Hematopoietic multipotent progenitor cell treated with erythropoietin and hydrocortisone succinate and interleukin-3 and kit ligand, for 8 days (in vitro differentiated cells): ENCODE measurements at regions not wholly inside any gene's neighbourhood (a gene's known extent, or its start where the extent isn't known, plus 50 kb on each side); places are given as distances from the start of the nearest gene placed in this dataset.

Source experiments
- DNase-seq: peaks from one replicate; pipeline ENCODE4 v3.0.0-alpha.2; 2015

DNA sequence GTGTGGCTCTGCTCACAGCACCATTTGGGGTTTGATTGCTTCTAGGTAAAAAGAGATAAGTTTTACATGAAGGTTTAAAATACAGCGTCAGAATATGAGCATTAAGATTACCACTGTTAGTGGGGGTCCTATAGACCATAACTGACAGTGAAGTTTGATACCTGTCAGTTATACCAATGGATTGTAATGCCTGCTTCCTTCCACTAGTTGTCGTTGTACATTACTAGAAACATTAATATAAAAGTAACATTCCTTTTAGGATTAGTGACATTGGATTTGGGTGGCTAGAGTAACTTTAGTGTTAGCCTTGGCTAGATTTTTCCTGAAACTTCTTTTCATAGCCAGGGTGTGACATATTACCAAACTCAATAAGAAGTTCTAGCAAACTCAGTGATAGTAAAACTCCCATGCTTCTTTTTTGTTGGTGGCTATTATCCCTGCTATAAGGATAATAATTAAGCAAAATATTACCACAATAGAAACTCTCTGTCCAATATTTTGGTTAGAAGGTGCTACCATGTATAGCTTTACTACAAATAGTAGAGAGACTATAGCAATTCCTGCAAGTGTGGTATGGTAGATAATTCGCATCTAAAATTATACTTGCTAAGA is 57.1 kb downstream of the FAM181B start:
- peak; percentile 7 for DNase-seq

DNA sequence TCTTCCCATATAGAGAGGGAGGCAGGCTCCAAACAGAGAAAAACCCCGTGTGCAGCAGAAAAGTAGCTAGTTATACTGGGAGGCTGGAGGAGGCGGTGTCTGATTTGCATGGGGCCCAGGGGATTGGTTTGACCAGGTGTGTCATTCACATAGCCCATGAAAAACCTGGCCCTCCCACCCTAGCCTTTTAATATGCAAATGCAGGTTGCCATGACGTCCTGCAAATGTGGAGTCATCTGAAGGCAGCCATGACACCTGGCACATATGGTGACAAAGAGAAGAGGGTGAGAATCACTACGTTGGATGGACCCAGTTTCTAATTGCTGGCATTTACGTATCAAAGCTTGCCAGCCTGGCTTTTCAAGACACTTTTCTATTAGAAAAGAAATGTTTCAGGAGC is 57.8 kb downstream of the FAM181B start:
- no peak for DNase-seq

DNA sequence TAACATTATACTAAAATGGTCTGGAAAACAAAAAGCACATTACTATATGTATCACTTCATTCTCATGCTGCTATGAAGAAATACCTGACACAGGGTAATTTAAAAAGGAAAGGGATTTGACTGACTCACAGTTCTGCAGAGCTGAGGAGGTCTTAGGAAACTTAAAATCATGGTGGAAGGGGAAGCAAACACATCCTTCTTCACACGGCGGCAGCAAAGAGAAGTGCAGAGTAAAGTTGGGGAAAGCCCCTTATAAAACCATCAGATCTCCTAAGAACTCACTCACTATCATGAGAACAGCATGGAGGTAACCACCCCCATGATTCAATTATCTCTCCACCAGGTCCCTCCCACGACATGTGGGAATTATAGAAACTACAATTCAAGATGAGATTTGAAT is 60.0 kb downstream of the FAM181B start:
- DNase-seq, result no peak

DNA sequence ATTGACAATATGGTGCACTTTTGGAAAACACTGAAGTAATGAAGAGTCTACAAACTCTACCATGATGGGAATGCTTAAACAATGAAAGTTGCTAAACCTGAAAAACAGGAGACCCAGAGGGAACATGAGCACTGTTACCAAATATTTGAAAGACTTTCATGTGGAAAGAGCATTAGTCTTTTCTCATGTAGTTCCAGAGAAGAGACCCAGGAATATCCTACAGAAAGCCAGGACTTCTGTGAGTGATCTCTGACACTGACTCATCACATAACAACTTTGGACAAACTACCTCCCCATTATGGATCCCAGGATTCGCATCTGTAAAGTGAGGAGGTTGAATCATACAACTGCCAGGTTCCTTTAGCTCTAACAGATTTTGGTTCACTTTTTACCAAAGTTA is 62.2 kb downstream of the FAM181B start:
- DNase-seq, result no peak

DNA sequence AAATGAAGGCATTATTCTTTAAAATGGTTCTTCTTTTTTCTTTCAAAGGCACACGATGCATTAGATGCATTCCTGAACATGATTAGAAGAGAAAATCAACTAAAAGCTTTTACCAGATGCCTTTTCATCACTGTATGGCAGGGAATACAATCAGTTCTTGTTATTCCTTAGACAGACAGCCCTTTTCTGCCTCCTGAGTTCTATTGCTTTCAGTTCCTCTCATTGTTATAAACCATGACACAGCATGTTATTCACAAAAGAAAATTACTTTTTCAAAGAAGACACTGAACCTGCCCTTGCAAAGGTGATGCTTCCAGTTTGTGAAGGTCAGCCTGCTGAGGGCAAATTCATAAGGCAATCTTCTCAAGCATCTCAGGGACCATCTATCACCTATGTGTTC is 70.1 kb downstream of the FAM181B start:
- no peak for DNase-seq

DNA sequence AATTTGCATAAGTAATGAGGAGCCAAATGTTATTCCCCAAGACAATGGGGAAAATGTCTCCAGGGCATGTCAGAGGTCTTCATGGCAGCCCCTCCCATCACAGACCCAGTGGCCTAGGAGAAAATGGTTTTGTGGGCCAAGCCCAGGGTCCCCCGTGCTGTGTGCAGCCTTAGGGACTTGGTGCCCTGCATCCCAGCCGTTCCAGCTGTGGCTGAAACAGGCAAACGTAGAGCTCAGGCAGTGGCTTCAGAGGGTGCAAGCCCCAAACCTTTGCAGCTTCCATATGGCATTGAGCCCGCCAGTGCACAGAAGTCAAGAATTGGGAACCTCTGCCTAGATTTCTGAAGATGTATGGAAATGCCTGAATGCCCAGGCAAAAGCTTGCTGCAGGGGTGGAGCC is 79.9 kb downstream of the FAM181B start:
- no peak for DNase-seq

DNA sequence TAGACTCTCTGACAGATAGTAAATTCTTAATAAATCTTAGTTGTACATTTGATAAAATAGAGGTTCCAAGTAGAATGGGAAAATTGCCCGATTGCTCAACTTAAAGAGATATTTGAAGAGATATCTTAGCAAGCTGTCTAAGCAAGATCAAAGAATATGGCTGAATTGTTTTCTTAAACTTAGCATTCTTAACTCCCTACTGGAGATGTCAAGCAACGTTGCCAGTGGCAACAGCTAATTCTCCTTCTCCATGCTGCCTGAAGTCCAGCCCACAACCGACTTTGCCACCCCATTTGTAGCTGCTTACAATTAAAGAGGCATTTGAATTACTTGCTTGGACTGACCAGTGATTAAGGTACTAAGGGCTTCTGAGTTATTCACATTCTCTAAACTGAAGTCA is 94.4 kb downstream of the FAM181B start:
- DNase-seq, result no peak

DNA sequence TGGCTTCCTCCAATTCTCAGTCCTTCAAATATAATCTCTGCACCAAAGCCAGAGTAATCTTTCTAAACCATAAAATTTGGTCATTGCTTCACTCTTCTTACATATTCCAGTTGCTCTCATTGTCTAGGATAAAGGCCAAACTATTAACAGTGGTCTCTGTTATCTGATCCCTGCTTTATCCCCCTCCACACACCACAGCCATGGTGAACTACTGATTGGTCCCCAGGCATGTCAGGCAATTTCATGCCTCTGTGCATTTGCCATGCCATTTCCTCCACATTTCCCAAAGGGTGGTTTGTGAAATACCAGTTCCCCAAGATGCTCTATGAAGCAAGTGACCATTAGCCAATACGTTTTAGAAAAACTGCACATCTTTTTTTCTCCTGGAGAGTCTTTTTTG is 97.0 kb downstream of the FAM181B start:
- no peak for DNase-seq

DNA sequence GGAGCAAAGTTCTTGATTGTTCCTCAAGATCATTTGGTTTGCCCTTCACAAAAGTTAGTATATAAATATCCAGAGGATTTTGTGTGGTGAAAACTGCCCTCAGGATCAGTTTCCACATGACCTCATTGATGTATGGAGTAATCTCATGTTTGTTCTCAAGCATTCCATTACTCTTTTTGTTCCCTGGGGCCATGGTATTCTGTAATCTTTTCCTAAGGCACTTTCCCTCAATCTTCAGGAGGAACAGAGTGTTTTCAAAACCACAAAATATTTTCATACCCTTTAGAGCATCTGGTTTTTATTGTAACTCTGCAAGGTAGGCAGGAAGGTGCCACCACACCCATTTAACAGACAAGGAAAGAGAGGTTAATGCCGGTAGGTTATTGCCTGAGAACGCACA is 99.6 kb downstream of the FAM181B start:
- no peak for DNase-seq

DNA sequence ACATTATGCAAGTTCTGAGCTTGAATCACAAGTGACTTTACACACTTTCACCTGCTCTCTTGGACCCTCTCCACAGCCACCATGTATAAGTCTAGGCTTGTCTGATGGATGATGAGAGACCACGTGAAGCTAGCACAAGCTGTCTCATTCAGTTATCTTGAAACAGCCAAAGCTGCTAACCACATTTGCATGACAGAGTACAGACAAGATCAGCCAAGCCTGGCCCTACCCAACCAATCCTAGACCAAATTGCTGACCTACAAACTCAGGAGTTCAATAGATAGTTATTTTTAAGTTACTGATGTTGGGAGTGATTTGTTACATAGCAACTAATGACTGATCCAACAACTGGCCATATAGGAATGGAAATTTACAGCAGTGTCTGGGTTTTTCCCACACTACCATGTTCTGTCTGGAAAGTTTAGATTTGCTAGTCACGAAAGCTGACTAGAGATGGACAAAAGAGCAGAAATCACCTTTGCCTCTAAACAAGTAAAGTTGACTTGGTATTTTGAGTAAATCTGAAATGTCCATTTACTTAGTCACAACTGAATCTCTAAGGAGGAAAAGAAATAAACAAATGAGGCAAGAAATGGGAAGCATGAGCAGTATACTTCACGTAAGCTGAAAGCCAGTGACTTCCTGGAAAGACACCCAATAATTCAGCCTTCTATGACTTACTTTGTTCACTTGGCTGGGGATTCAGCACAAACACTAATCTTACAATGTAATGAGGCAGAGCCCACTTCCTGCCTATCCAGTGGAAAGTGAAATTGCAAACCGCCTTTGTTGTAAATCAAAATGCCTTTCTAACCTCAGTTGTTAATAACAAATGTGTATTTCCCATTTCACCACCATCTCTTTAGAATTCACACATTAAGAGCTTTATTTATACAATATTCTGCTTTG is 101.7 kb downstream of the FAM181B start:
- DNase-seq, result no peak

DNA sequence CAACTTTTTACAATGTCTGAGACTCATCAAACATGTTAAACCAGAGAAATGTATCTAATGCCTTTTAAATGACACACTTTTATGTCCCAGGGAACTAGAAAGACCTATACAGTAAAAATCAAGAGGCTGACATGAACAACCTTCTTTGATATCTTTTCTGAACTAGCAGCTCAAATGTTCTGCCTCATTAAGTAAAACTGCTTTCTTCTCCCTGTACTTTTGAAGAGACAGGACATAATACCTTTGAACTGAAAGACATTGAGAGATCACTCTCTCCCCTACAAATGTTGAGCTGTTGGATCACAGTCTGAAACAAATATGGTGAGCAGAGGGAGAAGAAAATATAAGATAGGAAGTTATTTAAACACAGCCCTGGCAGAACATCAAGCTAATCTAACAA is 123.0 kb downstream of the FAM181B start:
- DNase-seq, result no peak

DNA sequence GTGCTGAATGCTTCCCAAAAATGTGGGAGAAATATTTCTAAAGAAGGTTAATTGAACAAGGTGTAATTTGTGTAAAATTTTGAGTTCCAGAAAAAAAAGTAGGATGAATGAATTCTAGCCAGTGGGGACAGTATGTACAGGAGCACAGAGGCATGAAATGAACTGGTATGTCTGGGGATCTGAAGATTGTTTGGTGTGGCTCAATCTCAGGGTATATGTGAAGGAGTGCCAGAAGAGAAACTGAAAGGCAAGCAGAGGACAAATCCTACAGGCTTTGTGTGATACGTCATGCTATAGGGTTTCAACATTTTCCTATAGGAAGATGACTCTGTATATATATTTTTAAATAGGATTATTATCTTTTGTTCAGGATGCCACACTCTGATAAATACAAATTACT is 126.9 kb downstream of the FAM181B start:
- DNase-seq, result no peak

DNA sequence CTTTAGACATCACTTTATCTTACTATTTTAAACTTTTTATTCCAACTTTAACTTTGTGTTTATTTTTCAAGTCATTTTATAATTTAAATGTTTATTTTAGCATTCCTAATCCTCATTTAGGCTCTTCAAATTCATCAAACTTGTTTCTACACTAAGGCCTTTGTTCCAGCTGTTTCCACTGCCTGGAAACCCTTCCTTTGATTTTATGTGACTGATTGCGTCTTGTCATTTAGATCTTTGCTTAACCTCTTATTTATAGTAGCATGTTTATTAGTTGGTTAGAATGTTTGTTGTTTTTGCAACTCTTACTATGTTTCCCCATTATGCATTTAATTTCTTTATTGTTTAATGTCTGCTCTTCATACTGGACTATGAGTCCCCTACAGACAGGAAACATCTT is 132.0 kb downstream of the FAM181B start:
- DNase-seq, result no peak

DNA sequence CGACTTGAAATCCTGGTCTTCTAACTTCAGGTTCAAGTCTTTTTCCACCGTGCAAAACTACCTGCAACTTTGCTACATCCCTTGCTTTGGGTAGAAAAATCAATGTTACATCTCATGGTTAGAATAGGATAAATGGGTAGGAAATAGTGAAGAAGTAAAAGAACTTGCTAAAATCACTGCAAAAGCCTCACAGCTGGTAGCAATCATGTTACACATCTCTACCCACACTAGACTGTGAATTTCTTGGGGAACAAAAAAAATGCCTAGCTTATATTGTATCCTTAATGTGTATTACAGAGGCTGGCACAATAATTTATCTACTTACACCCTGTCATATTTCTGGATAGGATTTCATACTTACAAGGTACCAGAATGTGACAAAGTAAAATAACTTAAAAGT is 133.8 kb downstream of the FAM181B start:
- no peak for DNase-seq

DNA sequence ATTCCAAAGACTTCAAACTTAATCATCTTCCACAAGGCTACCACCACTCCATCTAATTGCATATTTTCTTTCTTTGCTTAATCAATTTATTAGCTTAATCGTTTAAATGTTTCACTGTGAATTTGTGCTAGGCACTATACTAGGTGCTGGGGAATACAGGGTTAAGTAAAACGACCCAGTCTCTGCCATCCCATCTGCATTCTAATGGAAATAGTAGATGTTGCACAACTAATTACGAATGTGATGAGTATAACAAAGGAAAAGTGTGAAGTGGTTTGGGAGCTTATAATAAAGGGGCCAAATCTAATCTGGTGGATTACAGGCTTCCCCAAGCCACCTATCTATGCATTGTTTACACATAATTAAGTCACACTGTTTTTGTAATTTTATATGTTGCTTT is 147.1 kb downstream of the FAM181B start:
- no peak for DNase-seq

DNA sequence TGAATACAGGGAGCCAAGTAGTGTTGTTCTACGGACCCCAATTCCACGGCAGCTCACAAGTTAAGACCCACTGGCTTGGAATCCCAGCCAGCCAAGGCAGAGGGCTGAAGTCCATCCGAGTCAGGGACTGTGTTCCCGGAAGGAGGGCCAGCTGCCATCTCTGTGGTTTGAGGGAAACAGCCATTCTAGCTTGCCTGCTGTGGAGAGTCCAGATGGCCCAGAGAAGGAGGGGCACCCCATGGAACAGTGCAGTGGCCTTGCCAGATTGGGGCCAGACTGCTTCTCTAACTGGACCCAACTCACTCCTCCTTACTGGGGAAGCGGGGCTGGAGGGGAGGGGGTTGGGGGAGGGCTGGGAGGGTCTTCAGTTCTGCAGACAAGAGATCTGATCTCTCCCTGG is 156.4 kb downstream of the FAM181B start:
- DNase-seq, result no peak

DNA sequence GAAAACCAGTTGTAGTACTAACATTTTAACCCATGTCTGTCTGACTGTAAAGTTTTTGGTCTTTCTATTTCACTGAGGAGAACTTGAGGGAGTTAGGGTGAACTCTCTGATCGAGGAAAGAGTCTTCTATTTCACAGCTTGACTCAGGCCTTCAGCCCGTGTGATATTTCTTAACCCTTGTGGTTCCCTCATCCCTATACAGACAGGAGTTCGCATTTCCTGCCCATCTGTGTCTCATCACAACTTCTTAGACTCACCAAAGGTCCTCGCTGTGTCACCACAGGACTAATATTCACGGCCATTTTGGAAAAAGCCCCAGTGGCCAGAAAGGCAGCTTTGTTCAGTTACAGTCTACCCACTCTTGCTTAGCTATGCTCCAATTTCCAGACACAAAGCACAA is 172.8 kb downstream of the FAM181B start:
- DNase-seq, result no peak

DNA sequence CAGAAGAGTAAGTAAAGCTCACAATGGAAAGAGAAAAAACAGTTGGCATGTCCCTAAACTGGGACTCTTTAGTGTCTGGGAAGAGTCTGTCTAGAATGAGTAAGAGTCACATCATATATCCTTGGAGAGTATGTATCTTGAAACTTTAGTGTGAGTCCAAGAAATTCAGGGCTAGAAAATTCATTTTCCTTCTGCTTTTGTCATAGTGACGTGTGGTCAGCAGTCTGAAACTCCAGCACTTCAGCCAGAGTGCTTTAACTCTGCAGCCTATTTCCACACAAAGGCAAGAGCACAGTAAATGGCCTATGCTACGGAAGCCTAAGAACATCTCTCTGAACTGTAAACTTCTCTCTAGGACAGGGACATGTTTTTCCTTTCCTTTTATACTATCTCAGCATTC is 174.1 kb downstream of the FAM181B start:
- DNase-seq, result no peak

DNA sequence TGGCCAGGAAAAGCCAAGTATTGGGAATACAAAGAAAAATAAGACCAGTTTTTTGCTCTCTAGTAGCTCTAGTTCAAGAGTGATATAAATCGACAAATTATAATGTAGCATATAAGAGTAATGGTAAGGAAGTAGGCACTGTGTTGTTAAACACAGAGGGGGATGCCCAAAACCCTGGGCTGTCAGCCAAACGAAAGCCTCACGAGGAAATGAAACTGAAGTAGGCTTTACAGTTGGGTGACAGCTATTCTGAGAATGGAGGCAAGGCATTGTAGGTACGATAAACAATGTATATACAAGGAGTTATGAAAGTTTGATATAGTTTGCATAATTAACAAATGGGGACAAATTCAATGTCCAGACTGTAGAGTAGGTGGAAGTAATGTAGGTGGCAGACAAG is 176.4 kb downstream of the FAM181B start:
- no peak for DNase-seq

DNA sequence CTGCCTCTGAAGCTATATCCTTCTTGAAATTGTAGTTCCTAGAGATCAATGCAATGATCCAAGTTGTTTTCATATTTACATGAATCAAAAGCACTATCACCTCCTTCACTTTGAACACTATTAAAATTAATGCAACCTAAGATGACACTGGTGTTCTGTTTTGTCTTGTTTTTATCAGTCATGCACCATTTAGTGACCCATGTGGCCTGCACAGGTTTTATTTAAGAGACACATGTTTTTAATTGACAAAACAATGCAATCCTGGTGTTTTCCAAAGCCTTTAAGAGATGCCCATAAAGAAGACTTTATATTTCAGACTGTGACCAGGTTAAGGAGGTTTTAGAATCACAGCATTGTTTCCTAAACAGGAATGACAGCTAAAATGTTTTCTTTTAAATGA is 177.5 kb downstream of the FAM181B start:
- DNase-seq, result no peak

DNA sequence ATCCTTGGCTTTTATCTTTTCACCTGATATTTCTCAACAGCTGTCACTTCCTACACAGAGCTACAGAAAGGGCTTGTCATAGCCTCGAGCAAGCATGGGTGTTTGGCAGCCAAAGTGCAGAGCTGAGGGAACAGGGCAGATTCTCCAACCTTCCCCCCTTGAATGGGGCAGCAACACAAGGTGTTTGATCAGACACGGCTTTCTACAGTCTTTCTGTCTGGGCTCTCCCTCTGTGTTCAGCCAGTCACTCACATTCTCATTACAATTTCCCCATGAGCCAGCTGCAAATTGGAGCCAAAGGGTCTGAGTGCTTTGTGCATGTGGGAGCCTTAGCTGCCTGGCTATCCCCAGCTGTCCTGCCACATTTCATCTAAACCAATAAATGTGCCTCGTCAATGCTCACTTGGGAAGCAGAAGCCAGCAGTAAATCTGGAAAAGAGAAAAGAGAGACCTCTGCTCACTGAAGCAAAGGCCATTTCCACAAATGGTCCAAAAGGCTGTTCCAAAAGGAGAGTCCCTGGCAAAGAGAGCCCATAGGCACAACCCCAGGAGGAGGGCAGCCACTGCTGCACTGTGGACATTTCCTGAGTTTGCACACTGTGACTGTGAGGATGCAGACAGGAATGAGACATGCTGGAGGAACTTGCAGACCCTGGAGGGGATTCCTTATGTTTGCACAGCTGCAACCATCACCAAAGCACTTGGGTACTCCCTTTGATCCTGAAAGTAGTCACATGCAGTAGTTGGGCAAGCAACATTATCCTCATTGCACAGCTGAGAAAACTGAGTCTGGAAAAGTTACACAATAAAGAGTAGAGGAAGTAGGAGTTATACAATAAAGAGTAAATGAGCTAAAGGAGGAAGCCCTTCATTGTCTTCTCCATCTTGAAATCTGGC is 186.8 kb downstream of the FAM181B start:
- DNase-seq, result no peak

DNA sequence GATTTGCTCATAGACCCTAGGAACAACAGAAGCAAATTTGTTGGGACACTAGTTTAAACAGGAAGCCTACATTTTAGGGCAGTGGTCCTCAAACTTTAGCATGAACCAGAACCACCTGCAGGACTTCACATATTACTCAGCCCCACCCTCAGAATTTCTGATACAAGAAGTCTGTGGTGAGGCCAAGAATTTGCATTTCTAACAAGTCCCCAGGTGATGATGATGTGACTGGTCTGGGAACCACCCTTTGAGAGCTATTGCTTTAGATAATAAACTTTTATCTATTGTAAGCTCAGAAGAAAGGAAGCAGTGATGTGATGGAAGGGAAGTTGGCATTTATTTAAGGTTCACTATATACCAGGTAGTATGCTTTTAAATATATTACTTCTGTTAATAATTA is 194.0 kb downstream of the FAM181B start:
- DNase-seq, result no peak

DNA sequence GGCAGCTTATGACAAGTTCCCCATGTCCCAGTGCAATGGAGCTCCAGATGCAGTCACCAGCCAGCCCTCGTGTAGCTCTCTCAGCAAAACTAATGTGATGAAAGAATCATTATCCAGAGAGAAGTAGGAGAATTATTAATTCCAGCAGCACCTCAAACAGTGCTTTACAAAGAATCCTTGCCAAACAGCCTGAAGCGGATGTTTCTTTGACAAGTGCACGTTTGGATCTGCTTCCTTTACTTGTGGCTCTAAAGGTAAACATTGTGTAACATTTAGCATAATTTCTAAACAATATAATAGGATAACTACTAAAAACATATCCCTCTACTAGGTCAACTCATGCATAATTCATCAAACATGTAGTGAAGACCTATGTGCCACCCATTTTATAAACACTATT is 197.0 kb downstream of the FAM181B start:
- no peak for DNase-seq
